ENCODE measurements at regions not wholly inside any gene's neighbourhood (a gene's known extent, or its start where the extent isn't known, plus 50 kb on each side); places are given as distances from the start of the nearest gene placed in this dataset.

DNA sequence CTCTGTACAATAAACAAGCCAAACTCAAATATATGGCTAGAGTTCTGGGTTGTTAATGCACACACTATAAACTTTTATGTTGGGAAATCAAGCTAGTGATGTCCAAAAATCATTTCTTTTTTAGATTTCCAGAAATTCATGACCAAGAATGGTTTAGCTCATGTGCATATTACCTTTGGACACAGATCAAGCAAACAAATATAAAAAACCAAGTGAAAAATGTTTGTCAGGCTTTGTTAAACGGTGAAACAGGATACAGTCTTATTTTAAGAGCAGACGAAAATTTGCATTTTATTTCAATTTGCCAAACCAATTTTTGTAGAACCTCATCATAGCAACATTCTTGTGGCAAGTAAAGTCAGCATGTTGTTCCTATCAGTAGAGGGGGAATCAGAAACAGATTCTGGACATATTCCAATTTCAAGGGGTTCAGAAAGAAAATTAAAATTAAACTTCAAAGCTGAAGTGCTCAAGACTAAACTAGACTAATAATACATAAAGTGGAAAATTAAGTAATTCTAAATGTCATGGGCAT lies 413.6 kb downstream of the TRIML1 start:
- DNase-seq (ENCODE audit: low spot score) = no peak

DNA sequence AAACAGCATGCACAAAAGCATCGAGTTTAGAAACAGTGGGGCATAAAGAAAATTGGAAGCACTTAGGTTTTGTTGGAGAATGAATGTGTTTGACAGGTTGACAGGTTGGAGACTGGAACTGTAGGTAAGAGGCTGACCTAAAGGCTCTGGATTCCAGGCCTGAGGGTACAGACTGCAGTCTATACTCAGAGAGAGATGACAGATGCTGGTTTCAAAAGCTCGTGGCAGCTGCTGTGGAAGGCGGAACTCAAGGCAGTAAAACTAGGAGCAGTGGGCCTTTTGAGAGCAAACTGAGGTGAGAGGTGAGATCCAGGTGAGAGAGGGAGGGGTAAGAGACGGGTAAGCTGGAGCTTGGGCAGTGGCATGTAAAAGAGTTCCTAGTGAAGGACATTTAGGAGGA lies 415.2 kb downstream of the TRIML1 start:
- DNase-seq (ENCODE audit: low spot score) = no peak

DNA sequence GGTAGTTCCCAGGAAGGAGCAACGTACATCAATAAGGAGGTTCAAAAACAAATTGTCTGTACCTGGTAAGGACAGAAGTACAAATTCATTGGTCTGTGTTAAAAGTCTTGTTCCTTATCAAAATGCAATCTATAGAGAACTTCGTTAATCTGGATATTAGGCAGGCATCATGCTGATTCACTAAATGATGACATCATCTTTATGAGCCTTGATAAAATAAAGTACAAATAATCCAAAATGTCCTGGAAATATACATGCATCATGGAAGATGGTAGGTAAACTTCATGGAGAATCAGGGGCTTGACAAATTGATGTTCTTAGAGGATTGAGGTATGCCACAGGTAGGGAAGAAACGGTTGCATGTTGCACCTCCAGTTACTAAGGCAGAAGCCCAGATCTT lies 433.9 kb downstream of the TRIML1 start:
- no peak for DNase-seq (ENCODE audit: low spot score)

DNA sequence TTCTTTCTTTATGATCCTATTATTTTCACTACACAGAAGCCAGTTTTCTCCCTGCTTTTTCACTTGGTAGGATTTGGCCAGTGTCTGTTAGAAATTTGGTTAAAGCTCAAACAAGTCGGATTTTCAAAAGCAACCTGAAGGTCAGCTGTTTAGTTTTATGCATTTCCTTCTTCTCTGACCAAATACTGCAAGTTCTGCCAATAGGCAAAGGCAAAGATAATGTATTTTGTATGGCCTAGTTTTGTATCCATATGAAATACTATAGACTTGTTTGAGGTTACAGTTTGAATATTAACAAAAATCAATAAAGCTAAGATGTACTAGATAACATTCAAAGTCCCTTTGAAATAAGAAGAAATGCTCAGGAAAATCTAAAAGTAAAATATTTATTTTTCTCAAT lies 439.4 kb downstream of the TRIML1 start:
- no peak for DNase-seq (ENCODE audit: low spot score)

DNA sequence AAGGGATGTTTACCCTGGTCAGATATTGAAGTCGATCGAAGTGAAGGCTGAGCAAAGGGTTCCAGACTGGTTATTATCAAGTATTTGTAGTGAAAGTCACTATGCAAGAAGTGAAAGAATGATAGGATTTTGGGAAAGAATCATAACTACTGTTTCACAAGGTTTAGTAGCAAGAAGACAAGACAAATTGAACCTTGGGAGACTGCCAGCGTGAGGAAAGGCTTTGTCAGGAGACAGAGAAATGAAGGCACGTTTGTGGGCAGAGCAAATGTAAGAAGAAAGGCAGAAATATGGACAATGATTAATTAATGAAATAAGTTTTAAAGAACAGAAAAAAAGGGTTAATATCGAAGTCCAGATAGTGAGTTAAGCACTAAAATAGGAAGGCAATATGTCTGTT lies 456.8 kb downstream of the TRIML1 start:
- no peak for DNase-seq (ENCODE audit: low spot score)

DNA sequence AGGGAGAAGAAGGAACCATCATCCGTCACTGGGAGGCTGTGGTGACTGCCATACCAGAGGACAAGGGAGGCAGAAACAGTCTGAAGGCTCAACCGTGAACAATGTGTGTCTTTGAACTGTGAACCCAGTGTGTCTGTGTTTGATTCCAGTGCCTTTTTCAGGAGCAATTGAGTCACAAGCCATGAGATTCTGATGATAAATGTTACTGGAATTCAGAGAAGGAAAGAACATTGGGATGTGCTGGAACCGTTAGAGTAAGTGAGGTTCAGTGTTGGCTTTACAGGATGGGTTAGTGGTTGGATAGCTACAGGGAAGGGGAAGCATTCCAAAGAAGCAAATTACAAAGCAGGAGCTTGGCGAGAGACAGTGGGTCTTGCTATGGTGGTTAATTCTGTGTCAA lies 464.4 kb downstream of the TRIML1 start:
- DNase-seq (ENCODE audit: low spot score) = no peak

DNA sequence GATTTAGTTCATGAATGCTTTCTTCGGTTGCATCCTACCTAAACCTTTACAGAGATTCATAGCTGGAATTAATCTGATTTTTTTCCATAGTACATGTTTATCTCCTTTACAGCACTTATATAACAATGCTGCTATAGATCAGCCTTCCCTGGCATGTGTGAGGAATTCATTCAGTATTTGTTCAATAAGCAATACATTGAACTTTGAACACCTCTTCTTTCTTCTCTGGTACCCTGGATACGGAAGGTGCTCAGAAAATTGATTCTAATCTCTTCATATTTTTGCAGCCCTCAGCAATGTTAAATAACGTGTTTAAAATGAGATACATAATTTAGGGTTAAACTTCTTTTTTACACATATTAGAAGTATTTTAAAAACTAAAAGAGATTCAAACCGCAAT lies 467.4 kb downstream of the TRIML1 start:
- no peak for DNase-seq (ENCODE audit: low spot score)

DNA sequence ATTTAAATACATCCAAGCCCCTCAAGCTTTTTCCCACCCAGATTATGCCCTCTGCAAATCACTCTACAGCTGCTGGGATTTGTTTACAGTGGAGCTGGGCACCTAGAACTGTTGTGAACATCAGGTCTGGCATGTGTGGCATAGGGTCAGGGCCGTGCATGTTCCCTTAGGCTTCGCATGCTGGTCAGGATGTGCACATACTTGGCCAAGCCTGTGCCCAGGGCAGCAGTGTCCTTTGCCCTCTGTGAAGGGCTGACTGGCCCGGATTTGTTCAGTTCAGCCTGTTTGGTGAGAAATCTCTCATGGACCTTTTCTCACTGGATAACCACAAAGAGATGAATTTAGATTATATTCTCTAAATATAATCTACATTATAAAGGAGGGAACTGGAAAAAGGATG lies 471.9 kb downstream of the TRIML1 start:
- no peak for DNase-seq (ENCODE audit: low spot score)

DNA sequence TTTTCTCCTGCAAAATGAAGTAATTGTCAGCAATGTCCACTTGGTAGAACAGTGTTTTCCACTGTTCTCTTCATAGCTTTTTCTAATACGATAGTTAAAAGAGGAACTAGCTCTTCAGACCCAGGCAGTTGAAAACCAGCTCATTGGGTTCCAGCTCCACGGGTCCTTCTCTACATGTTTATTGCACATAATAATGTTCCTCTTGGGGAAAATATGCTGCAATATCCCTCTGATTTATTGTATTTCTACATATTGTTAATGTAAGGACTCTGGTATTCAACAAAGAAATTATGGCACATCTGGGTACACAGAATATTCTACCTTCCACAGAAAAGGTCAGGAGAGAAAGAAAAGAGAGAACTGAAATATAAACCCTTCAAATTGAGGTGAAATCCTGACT lies 473.4 kb downstream of the TRIML1 start:
- no peak for DNase-seq (ENCODE audit: low spot score)

DNA sequence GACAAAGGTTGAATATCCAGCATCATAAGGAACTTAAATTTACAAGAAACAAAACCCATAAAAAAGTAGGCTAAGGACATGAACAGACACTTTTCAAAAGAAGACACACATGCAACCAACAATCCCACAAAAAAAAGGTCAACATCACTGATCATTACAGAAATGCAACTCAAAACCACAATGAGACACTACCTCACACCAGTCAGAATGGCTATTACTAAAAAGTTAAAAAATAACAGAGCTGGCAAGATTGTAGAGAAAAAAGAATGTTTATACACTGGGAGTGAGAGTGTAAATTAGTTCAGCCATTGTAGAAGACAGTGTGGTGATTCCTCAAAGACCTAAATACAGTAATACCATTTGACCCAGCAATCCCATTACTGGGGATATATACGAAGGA lies 474.7 kb downstream of the TRIML1 start:
- no peak for DNase-seq (ENCODE audit: low spot score)

DNA sequence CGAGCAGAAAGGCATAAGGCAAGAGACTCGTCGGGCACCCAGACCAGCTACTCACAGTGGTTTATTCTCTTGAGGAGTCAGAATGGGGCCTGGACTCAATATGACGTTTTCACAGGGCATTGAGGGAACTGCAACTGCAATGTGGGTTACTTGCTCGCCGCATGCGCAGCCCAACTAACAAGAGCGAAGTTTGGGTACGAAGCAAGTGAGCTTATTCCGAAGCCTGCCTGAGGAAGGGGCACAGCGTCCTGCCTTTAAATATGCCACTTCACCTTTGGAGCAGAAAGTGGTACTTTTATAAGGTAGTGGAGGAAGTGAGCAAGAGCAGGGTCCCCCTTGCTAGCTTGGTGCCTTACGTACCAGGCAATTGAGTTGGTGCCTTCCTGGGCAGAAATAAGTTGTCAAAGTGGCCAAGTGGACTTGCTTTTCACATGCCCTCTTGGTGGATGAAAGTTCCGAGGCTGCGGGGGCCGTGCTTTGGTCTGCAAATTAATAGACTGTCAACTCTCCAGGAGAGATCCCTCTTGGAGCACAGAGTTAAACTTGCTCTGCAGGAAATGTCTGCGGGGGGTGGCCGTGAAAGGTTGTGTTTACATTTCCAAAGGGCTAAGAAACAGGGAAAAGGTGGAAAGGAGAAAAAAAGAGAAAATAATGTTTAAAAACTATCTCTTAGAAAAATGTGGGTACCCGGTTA lies 480.4 kb downstream of the TRIML1 start:
- no peak for DNase-seq (ENCODE audit: low spot score)

DNA sequence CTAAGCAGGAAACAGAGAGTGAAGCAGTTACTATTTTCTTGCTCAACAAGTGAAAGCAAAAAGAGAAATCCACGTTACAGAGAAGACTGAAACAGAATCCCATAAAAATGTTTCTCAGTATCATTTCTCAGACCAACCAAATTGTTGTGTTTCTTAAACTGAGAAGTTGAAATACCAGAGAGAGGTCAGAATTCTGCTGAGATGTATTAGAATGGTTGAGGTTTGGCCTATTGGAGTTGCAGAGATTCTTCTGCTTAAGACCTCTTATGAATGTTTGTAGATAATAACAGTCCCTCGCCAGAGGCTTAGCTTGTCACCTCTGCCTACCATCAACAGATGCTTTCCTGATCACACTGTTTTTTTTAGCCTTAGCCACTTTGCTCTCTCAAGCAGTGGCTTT lies 481.4 kb downstream of the TRIML1 start:
- DNase-seq (ENCODE audit: low spot score) = no peak

DNA sequence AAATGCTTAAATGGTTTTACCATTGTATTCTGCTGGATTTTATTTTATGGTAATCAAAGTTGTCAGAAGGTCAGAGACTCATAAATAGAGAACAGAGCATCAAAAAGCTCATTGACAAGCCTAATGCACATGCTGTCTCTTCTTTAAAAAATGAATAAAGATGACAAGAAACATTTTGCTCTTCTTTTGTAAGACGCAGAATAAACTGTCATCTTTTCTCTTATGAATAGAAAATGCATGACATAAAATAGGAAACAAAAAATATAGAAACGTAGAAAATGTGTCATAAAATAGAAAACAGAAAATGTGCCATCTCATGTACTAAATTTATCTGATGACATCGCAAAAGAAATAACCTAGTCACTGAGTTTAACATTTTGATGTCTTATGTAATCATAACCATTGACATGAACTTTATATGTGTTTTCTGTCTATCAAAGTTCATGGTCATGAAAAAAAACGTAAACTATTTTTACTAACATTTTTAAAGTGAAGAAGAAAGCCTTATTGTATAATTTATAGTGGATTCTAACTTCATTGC lies 484.1 kb downstream of the TRIML1 start:
- DNase-seq (ENCODE audit: low spot score) = no peak

DNA sequence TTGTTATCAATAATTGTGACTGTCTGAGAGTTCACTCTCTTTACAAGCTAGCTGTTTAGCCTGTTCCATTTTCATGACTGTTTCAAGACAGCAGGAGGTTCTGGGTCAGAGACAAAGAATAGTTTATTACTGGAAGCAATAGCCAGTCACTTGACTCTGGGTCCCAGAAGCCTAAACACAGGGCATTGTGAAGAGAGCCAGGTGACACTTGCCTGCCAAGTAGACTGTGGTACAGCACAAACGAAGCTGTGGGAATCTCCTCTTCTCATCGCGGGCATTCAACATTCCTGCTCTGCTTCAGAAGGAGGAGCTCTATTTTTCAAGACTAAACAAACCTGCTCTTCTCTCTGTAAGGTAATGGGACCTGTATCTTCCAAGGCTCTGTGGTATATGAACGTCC lies 485.1 kb downstream of the TRIML1 start:
- DNase-seq (ENCODE audit: low spot score) = no peak

DNA sequence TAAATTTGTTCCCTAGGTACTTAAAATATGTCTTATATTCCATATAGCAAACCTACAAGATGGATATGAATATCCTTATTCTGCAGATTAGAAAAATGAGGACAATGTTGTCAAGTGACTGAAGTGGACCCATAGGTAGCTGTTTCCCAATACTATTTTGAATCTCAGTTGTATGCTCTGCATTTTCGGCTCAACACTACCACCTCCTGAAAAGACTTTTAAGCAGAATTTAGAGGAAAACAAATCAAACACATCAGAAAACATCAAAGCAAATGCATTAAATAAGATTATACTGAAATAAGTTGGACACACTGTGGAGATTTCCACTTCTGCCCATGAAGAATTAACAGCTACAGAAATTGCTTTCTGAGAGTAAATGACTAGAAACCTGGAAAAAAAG lies 488.7 kb downstream of the TRIML1 start:
- DNase-seq (ENCODE audit: low spot score) = no peak

DNA sequence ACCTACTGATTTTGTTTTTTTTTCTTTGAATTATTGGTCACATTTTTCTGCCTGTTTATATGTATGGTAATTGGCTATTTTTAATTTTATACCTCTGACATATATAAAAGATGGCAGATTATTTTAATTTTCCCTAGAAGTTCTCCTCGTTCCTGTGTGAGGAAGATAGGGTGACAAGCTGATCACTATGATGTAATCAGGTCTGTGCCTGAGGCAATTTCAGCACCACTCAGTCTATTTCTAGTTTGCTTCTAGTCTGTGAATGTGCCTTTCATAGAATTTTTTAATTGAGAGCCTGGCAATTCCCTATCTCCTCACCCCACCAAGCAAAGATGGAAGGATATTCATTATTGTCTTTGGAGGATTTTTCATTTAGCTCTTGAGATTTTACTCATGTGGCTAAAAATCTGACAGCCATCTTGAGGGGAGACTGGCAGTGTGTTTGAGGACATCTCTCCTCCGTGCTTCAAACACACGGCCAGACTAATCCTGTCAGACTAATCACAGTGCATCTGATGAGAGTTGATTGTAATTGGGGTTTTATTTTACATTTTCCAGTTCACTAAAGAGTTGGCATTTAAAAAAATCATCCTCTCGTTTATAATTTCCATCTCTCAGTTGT lies 500.3 kb downstream of the TRIML1 start:
- DNase-seq (ENCODE audit: low spot score) = no peak

DNA sequence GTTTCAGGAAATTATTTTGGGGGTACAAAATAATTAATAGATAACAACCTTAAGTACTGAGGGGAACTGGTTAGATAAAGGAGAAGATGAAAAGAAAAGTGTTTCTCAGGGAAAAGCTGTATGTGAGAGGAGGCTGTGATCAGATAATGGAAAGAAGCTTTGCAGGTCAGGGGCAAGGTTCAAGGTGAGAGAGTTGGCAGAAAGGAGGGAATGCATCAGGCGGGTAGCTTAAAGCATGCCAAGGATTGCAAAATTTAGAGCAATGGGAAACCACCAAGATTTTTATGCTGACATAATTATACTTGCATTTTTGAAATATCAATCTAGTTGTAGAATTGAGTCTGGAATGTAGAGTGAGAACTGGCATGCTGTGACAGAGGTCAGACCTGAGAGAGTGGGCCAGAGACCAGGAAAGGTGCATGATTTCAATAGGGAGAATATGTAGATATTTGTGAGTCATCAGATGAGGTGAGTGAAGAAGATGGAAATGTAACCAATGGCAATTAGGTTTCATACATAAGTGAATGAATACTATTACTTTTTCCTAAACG lies 508.7 kb downstream of the TRIML1 start:
- no peak for DNase-seq (ENCODE audit: low spot score)

DNA sequence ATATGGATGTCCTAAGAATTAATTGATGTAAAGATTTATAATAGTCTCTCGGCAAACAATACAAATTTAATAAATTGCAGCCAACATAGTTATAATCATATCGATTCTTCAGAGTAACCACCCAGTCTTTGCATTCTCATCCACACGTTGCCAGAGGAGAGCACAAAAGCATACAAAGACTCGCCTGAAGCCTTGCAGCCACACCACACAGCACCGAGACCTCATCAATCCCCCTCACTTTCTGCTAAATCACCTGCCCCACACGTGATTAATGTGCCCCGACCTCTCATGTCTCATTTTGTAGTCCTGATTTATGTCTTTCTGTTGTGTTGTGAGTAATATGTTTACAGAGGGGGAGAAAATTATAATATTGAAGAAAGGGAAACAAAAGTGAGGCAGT lies 510.4 kb downstream of the TRIML1 start:
- DNase-seq (ENCODE audit: low spot score) = no peak

DNA sequence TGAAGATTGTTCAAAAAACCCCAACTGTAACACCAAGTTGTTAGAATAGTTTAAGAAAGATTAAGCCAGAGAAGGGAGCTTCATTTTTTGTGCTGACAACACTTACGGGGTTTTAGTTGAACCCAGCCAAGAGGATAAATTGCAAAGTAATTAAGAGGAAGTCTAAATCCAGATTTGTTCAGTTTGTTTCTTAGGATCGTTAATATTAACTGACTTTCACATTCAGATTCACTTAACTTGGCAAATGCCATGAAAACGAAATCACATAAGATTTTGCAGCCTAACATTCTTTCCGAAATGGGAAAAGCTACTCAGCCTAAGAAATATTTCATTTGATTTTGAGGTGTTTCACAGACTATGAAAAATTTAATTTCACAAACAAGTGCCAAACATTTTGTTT lies 511.3 kb downstream of the TRIML1 start:
- DNase-seq (ENCODE audit: low spot score) = no peak

DNA sequence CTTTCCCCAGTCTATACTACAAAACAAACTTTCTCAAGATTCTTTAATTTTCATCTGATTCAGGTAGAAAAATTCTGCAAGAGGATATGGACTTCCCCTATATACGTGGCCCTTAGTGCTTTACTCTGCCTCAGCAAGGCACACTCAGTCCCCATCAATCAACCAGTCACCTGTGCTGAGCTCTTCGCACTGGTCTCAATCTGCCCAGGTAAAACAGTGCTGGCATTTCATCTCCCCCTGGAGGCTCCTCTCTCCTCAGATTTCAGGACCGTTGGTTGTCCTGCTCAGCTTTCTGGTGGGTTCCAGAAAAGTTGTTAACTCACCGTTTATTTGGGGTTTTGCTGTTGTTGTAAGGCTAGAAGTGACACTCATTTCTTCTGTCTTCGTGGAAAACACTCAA lies 518.1 kb downstream of the TRIML1 start:
- DNase-seq (ENCODE audit: low spot score) = no peak

DNA sequence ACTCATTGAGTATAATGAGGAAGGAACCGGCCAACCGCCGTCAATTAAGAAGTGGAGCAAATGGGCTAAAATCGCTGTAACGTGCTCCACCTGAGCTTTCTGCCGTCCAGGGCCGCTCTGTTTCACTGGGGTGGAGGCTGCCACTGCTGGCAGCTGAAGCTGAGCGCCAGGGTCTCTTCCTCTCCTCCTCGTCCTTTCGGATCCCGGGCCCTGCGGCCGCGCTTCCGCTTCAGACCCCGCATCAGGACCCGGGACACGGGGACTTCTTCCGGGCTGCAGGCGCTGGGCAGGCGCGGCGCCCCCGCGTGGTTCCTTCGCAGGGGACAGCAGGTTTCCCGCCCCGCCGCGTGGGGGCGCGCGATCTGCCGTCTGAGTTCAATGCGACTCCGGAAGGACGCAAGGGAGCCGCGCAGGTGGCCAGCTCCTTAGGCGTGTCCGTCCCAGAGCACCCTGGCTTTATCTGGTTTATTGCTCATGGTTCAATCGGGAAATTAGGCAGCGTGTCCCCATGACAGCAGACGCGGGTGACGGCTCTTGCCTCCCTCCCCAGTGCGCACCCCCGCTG lies 519.8 kb downstream of the TRIML1 start:
- DNase-seq (ENCODE audit: low spot score) = no peak

DNA sequence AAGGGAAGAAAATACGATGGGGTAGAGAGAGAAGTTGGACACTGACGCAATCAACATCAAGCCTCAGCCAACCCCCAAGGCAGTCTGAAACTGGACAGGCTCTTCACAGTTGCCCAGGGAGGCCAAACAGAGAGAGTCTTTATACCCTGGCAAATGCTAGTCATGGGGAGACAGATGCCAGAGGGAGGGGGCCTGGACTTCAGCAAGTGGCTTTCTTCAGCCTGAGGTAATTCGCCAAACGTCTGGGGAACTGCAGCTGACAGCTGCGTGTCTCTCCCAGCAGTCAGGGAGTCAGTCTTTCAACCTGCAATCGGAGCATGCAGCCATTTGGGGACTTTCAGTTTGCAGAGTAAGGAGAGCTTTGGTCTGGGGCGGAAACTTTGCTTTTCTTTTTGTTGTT lies 521.6 kb downstream of the TRIML1 start:
- no peak for DNase-seq (ENCODE audit: low spot score)

DNA sequence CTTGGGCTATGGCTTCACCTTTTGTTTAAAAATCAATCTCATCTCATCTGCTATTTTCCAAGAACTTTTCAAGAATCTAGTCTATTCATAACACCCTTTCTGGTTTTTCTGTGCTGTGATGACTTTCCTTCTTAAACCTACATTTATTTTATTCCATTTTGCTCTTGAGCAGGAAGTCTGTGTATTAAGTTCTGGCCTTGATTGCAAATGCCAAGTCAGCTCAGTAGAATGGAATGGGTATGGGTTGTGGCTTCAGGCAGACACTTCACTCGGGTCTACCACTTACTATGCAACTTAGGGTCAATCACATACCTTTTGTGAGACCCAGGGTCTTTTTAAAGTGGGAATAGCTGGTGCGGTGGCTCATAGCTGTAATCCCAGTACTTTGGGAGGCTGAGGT lies 522.3 kb downstream of the TRIML1 start:
- no peak for DNase-seq (ENCODE audit: low spot score)

Data from left forelimb (tissue), 1 donor.